GM23338 (cell line): ENCODE measurements at regions not wholly inside any gene's neighbourhood (a gene's known extent, or its start where the extent isn't known, plus 50 kb on each side); places are given as distances from the start of the nearest gene placed in this dataset.

Experiments
- ATAC-seq: fragments of 200-7000 bp; cut with Tn5 transposase; 3 replicates; pipeline ENCODE4 v1.9.1; 2020
- DNase-seq: peaks from one replicate; pipeline ENCODE4 v3.0.0-alpha.2; 2015; ENCODE audit warnings: low spot score
- H2AFZ ChIP-seq: fragments of 200-600 bp; sonication (generic); 2 replicates; pipeline ENCODE4 v1.8.0; 2016; ENCODE audit warnings: antibody characterized with exemption, mild to moderate bottlenecking, moderate library complexity
- H3F3A ChIP-seq: fragments of 200-600 bp; sonication (generic); replicated peaks from 2 replicates; pipeline ENCODE4 v1.8.0; 2017; ENCODE audit warnings: antibody characterized with exemption, mixed run types, low read depth
- H3K27ac ChIP-seq: fragments of 200-600 bp; sonication (generic); 2 replicates; pipeline ENCODE4 v1.6.1; 2016; ENCODE audit warnings: low read depth
- H3K27me3 ChIP-seq: fragments of 200-600 bp; sonication (generic); 2 replicates; pipeline ENCODE4 v1.8.0; 2016; ENCODE audit warnings: mild to moderate bottlenecking, mixed run types, moderate library complexity; ENCODE audit not compliant: insufficient read depth
- H3K36me3 ChIP-seq: fragments of 200-600 bp; sonication (generic); 2 replicates; pipeline ENCODE4 v1.8.0; 2016; ENCODE audit warnings: mild to moderate bottlenecking; ENCODE audit not compliant: insufficient read depth
- H3K4me1 ChIP-seq: fragments of 200-600 bp; sonication (generic); 2 replicates; pipeline ENCODE4 v1.8.0; 2016; ENCODE audit warnings: mild to moderate bottlenecking, moderate library complexity; ENCODE audit not compliant: insufficient read depth
- H3K4me2 ChIP-seq: fragments of 200-600 bp; sonication (generic); 2 replicates; pipeline ENCODE4 v1.7.1; 2017; ENCODE audit warnings: mixed run types
- H3K4me3 ChIP-seq: fragments of 200-600 bp; sonication (generic); 2 replicates; pipeline ENCODE4 v1.6.1; 2016; ENCODE audit warnings: mixed run types
- H3K79me2 ChIP-seq: fragments of 200-600 bp; sonication (generic); replicated peaks from 2 replicates; pipeline ENCODE4 v1.8.0; 2017; ENCODE audit warnings: mild to moderate bottlenecking; ENCODE audit not compliant: insufficient read depth
- H3K9me2 ChIP-seq: fragments of 200-600 bp; sonication (generic); 2 replicates; pipeline ENCODE4 v1.8.0; 2017; ENCODE audit not compliant: insufficient read depth
- H4K20me1 ChIP-seq: fragments of 200-600 bp; sonication (generic); replicated peaks from 2 replicates; pipeline ENCODE4 v1.8.0; 2017; ENCODE audit warnings: mild to moderate bottlenecking; ENCODE audit not compliant: insufficient read depth
- H3K27ac Mint-ChIP-seq: 2 replicates; pipeline ENCODE4 v1.8.0; 2020; ENCODE audit warnings: inconsistent platforms, mild to moderate bottlenecking, moderate library complexity, mixed read lengths
- H3K27me3 Mint-ChIP-seq: 3 replicates; pipeline ENCODE4 v1.8.0; 2022; ENCODE audit warnings: low read depth, mild to moderate bottlenecking, moderate library complexity, mixed read lengths, inconsistent platforms; ENCODE audit not compliant: insufficient read depth, poor library complexity
- H3K36me3 Mint-ChIP-seq: 3 replicates; pipeline ENCODE4 v1.8.0; 2021; ENCODE audit warnings: low read depth, mild to moderate bottlenecking, inconsistent platforms, moderate library complexity, mixed read lengths
- H3K4me1 Mint-ChIP-seq: 3 replicates; pipeline ENCODE4 v1.8.0; 2020; ENCODE audit warnings: mild to moderate bottlenecking, inconsistent platforms, mixed read lengths
- H3K4me3 Mint-ChIP-seq: 3 replicates; pipeline ENCODE4 v1.8.0; 2021; ENCODE audit warnings: moderate library complexity, mild to moderate bottlenecking, inconsistent platforms, mixed read lengths
- H3K9me3 Mint-ChIP-seq: 3 replicates; pipeline ENCODE4 v1.8.0; 2020; ENCODE audit warnings: moderate library complexity, mild to moderate bottlenecking, inconsistent platforms, mixed read lengths
- CREB1 ChIP-seq: fragments of 250-450 bp; sonication (Bioruptor Pico); IDR thresholded peaks from 2 replicates; pipeline ENCODE4 v1.5.0; 2020; ENCODE audit warnings: low read depth, mild to moderate bottlenecking, moderate library complexity
- ETS1 ChIP-seq: IDR thresholded peaks from 2 replicates; pipeline ENCODE4 v1.6.1; 2016; ENCODE audit warnings: antibody characterized with exemption
- NANOG ChIP-seq: IDR thresholded peaks from 2 replicates; pipeline ENCODE4 v1.6.1; 2016; ENCODE audit warnings: antibody characterized with exemption, borderline replicate concordance
- POLR2AphosphoS5 ChIP-seq: IDR thresholded peaks from 2 replicates; pipeline ENCODE4 v1.6.1; 2016; ENCODE audit warnings: antibody characterized with exemption, low read depth
- REST ChIP-seq: IDR thresholded peaks from one replicate; pipeline ENCODE4 v1.6.1; 2018; ENCODE audit warnings: antibody characterized with exemption; ENCODE audit not compliant: unreplicated experiment
- STAT1 ChIP-seq: IDR thresholded peaks from one replicate; pipeline ENCODE4 v1.6.1; 2016; ENCODE audit warnings: antibody characterized with exemption; ENCODE audit not compliant: unreplicated experiment
- ZNF462 ChIP-seq: fragments of 250-450 bp; sonication (Bioruptor Pico); IDR thresholded peaks from 2 replicates; pipeline ENCODE4 v1.5.0; 2020; ENCODE audit warnings: mild to moderate bottlenecking, moderate library complexity

- Mint-ChIP-seq H3K4me1 (peaks cover 11% of the 10 kb centered on the region; the same call in 2 of the 3 replicates), H3K4me3 (no peak overlapping the region), H3K27me3 (no peaks in the 10 kb centered on the region), H3K9me3 (no peaks in the 10 kb centered on the region), H3K27ac (no peak overlapping the region), H3K36me3 (peaks cover 3% of the 10 kb centered on the region; the same call in 1 of the 3 replicates)
- no peaks in the 10 kb centered on the region for H3F3A ChIP-seq
- H3K4me3 ChIP-seq: no peak overlapping the region
- no peaks in the 10 kb centered on the region for H3K36me3 ChIP-seq
- TF ChIP-seq POLR2AphosphoS5 (no peak), ZNF462 (CRISPR knock-in tag) (no peak), STAT1 (no peak), ETS1 (no peak), REST (no peak), CREB1 (CRISPR knock-in tag) (no peak), NANOG (no peak)
- DNase-seq (no peak), ATAC-seq (no peak)
- peaks cover 91% of the 10 kb centered on the region for H3K79me2 ChIP-seq
- H3K9me2 ChIP-seq: peaks cover 3% of the 10 kb centered on the region; the same call in 1 of the 2 replicates
- H4K20me1 ChIP-seq: peaks cover 33% of the 10 kb centered on the region
- no peak overlapping the region for H3K27ac ChIP-seq
- no peaks in the 10 kb centered on the region for H3K27me3 ChIP-seq
- no peaks in the 10 kb centered on the region for H3K4me1 ChIP-seq
- no peak overlapping the region for H2AFZ ChIP-seq
- H3K4me2 ChIP-seq: no peak overlapping the region
Measured at GRCh38 chr9:110073356-110073905, 134.5 kb downstream of the C9orf152 start.
